PFSK-1 (cell line): ENCODE measurements at regions not wholly inside any gene's neighbourhood (a gene's known extent, or its start where the extent isn't known, plus 50 kb on each side); places are given as distances from the start of the nearest gene placed in this dataset.

Experiments used
- FOXP2 ChIP-seq: optimal IDR thresholded peaks from 2 replicates; pipeline ENCODE3; 2011; ENCODE audit warnings: borderline replicate concordance, control low read depth, inconsistent platforms; ENCODE audit not compliant: insufficient read depth; ENCODE audit errors: extremely low read length, extremely low read depth
- POLR2AphosphoS5 ChIP-seq: IDR thresholded peaks from 2 replicates; pipeline ENCODE4 v1.6.1; 2012; ENCODE audit warnings: low read depth, mild to moderate bottlenecking, control low read depth, low read length, moderate library complexity
- REST ChIP-seq, 2 experiments: IDR thresholded peaks; 2 replicates each; pipeline versions ENCODE4 v1.6.1 to v1.8.0; 2011 to 2012; ENCODE audit warnings: low read depth in 2 of 2, low read length in 2 of 2, control low read depth in 1 of 2, inconsistent platforms in 1 of 2, mild to moderate bottlenecking in 1 of 2, moderate library complexity in 1 of 2; ENCODE audit not compliant: insufficient read depth in 1 of 2
- SIN3A ChIP-seq: IDR thresholded peaks from 2 replicates; pipeline ENCODE4 v1.6.1; 2012; ENCODE audit warnings: mild to moderate bottlenecking, low read length, moderate library complexity, borderline replicate concordance; ENCODE audit not compliant: insufficient read depth
- TAF1 ChIP-seq: IDR thresholded peaks from 2 replicates; pipeline ENCODE4 v1.6.1; 2012; ENCODE audit warnings: low read length, control low read depth, borderline replicate concordance; ENCODE audit not compliant: insufficient read depth

DNA sequence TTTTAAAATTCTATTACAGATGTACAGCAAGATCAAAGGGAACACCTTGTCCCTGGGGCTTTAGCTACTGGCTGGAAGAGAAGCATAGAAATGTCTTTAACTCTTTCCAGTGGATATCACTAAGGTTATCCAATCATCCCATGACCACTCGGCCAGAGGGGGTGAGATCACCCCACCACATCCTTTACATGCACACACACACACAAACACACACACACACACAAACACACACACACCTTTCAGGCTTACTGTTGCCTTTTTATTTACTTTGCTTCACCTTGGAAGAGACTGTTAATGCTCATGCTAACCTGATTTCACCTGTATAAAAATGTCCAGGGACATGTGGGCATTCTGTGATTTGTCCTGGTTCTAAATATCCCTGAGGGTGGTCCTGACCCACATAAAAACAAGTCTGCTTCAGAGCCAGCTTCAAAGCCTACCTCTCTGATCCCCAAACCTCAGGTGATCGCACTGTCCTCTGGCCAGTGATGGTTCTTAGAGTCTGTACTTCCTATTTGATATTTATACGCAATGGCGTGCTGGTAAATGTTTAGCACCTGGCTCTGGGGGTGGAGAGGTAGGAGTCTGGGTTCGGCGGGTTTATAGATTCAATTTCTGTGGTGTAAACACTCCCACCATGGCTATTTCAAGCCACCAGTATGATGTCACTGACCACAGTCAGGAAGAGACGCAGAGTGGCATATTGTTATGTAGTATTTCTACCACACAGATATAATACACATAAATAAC, 166.1 kb upstream of the EEA1 start:
- no peak for TF ChIP-seq REST (IDR thresholded peaks at IDR 0.05; ENCODE audit: insufficient read depth in 1 of 2, low read depth in 2 of 2, low read length in 2 of 2)
- no peak for TF ChIP-seq POLR2AphosphoS5
- TF ChIP-seq TAF1 = no peak
- no peak for TF ChIP-seq SIN3A
- no peak for TF ChIP-seq FOXP2
